Astrocyte (in vitro differentiated cells and primary cell): ENCODE measurements at regions not wholly inside any gene's neighbourhood (a gene's known extent, or its start where the extent isn't known, plus 50 kb on each side); places are given as distances from the start of the nearest gene placed in this dataset.

ENCODE experiments used
- DNase-seq: peaks from one replicate; pipeline ENCODE4 v3.0.0-alpha.2; 2010; ENCODE audit warnings: low read depth
- FAIRE-seq: peaks from 2 replicates; lab custom pipeline; 2011; peaks lifted over from hg19 to GRCh38; lab: Jason Lieb, UNC
- H2AFZ ChIP-seq: 2 replicates; pipeline ENCODE4 v1.6.0; 2012; ENCODE audit warnings: low read depth, low read length, inconsistent platforms
- H3K27ac ChIP-seq: 2 replicates; pipeline ENCODE4 v1.5.1; 2011; ENCODE audit warnings: low read depth, low read length, inconsistent platforms
- H3K27me3 ChIP-seq: 2 replicates; pipeline ENCODE4 v1.6.0; 2011; ENCODE audit warnings: low read length, inconsistent platforms; ENCODE audit not compliant: insufficient read depth
- H3K36me3 ChIP-seq: 2 replicates; pipeline ENCODE4 v1.5.1; 2011; ENCODE audit warnings: low read length, inconsistent platforms; ENCODE audit not compliant: insufficient read depth
- H3K4me1 ChIP-seq: 2 replicates; pipeline ENCODE4 v1.5.1; 2011; ENCODE audit warnings: low read length, inconsistent platforms; ENCODE audit not compliant: insufficient read depth
- H3K4me2 ChIP-seq: 2 replicates; pipeline ENCODE4 v1.6.0; 2012; ENCODE audit warnings: low read length, inconsistent platforms
- H3K4me3 ChIP-seq: 2 replicates; pipeline ENCODE4 v1.5.1; 2011; ENCODE audit warnings: low read depth, mild to moderate bottlenecking, low read length, inconsistent platforms; ENCODE audit not compliant: insufficient read depth
- H3K79me2 ChIP-seq: 2 replicates; pipeline ENCODE4 v1.6.0; 2012; ENCODE audit warnings: mild to moderate bottlenecking, low read length, inconsistent platforms; ENCODE audit not compliant: insufficient read depth
- H3K9ac ChIP-seq: 2 replicates; pipeline ENCODE4 v1.6.0; 2012; ENCODE audit warnings: mild to moderate bottlenecking, low read length, inconsistent platforms
- H3K9me3 ChIP-seq: 2 replicates; pipeline ENCODE4 v1.5.1; 2012; ENCODE audit warnings: low read depth, mild to moderate bottlenecking, low read length, inconsistent platforms; ENCODE audit not compliant: insufficient read depth
- H4K20me1 ChIP-seq: 2 replicates; pipeline ENCODE4 v1.6.0; 2012; ENCODE audit warnings: low read length, inconsistent platforms; ENCODE audit not compliant: insufficient read depth
- H3K27ac Mint-ChIP-seq: one replicate; pipeline ENCODE4 v1.8.0; 2021; ENCODE audit warnings: mild to moderate bottlenecking, mixed read lengths; ENCODE audit not compliant: unreplicated experiment
- H3K27me3 Mint-ChIP-seq: one replicate; pipeline ENCODE4 v1.8.0; 2021; ENCODE audit warnings: low read depth, mixed read lengths; ENCODE audit not compliant: unreplicated experiment
- H3K36me3 Mint-ChIP-seq: one replicate; pipeline ENCODE4 v1.8.0; 2021; ENCODE audit warnings: low read depth, mixed read lengths; ENCODE audit not compliant: unreplicated experiment
- H3K4me1 Mint-ChIP-seq: one replicate; pipeline ENCODE4 v1.8.0; 2021; ENCODE audit warnings: low read depth, mixed read lengths; ENCODE audit not compliant: unreplicated experiment
- H3K4me3 Mint-ChIP-seq: one replicate; pipeline ENCODE4 v1.8.0; 2021; ENCODE audit warnings: mild to moderate bottlenecking, moderate library complexity, mixed read lengths; ENCODE audit not compliant: unreplicated experiment
- H3K9me3 Mint-ChIP-seq: one replicate; pipeline ENCODE4 v1.8.0; 2021; ENCODE audit warnings: mild to moderate bottlenecking, mixed read lengths; ENCODE audit not compliant: unreplicated experiment
- EZH2 ChIP-seq: IDR thresholded peaks from 2 replicates; pipeline ENCODE4 v1.6.1; 2012; ENCODE audit warnings: mild to moderate bottlenecking, low read length, inconsistent platforms; ENCODE audit not compliant: insufficient read depth
- TF ChIP-seq, protein P1 (sequence below): IDR thresholded peaks from 2 replicates; pipeline ENCODE4 v1.5.1; 2011; ENCODE audit warnings: low read depth, mild to moderate bottlenecking, inconsistent platforms, low read length, moderate library complexity; ENCODE audit not compliant: insufficient read depth

DNA sequence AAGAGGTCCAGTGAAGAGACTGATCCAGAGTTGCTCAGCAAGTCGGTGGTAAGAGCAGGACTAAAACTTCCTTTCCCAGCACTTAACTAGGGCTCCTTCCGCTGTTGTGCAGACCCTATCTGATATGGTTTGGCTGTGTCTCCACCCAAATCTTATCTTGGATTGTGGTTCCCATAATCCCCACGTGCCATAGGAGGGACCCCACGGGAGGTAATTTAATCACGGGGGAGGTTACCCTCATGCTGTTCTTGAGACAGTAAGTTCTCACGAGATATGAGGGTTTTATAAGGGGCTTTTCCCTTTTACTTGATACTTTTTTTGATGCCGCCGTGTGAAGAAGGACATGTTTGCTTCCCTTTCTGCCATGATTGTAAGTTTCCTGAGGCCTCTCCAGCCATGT is 221.9 kb upstream of the GLRA1 start:
- no peak for DNase-seq
- Histone ChIP-seq H3K4me1 (no peaks in the 10 kb centered on the region), H3K9ac (no peak overlapping the region), H3K4me3 (no peak overlapping the region), H4K20me1 (no peaks in the 10 kb centered on the region), H3K36me3 (no peaks in the 10 kb centered on the region), H2AFZ (no peak overlapping the region), H3K27me3 (no peaks in the 10 kb centered on the region), H3K9me3 (no peaks in the 10 kb centered on the region), H3K79me2 (no peaks in the 10 kb centered on the region), H3K4me2 (no peak overlapping the region), H3K27ac (no peak overlapping the region)
- H3K36me3 Mint-ChIP-seq: no peaks in the 10 kb centered on the region
- H3K27ac Mint-ChIP-seq: no peak overlapping the region
- TF ChIP-seq, protein P1, sequence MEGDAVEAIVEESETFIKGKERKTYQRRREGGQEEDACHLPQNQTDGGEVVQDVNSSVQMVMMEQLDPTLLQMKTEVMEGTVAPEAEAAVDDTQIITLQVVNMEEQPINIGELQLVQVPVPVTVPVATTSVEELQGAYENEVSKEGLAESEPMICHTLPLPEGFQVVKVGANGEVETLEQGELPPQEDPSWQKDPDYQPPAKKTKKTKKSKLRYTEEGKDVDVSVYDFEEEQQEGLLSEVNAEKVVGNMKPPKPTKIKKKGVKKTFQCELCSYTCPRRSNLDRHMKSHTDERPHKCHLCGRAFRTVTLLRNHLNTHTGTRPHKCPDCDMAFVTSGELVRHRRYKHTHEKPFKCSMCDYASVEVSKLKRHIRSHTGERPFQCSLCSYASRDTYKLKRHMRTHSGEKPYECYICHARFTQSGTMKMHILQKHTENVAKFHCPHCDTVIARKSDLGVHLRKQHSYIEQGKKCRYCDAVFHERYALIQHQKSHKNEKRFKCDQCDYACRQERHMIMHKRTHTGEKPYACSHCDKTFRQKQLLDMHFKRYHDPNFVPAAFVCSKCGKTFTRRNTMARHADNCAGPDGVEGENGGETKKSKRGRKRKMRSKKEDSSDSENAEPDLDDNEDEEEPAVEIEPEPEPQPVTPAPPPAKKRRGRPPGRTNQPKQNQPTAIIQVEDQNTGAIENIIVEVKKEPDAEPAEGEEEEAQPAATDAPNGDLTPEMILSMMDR: no peak
- TF ChIP-seq EZH2: no peak
- no peaks in the 10 kb centered on the region for H3K4me1 Mint-ChIP-seq
- peaks cover 2% of the 10 kb centered on the region for H3K9me3 Mint-ChIP-seq
- H3K27me3 Mint-ChIP-seq: peaks cover 8% of the 10 kb centered on the region
- H3K4me3 Mint-ChIP-seq: no peak overlapping the region
- FAIRE-seq: no peak

DNA sequence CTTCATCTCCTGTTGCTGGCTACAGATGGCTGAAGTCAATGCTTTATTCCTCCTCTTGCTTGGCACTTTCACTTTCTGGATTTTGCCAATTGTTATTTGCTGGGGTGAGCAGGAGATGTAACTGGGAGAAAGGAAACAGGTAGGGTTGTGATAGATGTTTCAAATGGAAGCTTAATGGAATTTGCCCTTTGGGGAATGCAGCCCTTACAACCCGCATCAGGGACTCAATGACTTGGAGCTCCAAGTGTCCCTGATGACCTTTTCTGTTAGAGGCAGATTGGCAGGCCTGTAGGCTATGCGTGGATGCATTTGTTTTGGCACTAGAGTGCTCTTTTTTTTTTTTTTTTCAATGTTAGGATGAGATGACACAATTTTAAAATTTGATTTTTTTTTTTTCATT is 219.9 kb upstream of the GLRA1 start:
- no peaks in the 10 kb centered on the region for H3K36me3 Mint-ChIP-seq
- no peak for FAIRE-seq
- H3K4me1 Mint-ChIP-seq: no peaks in the 10 kb centered on the region
- Histone ChIP-seq H3K27ac (no peak overlapping the region), H4K20me1 (no peaks in the 10 kb centered on the region), H2AFZ (no peak overlapping the region), H3K79me2 (no peaks in the 10 kb centered on the region), H3K27me3 (no peaks in the 10 kb centered on the region), H3K4me3 (no peak overlapping the region), H3K36me3 (no peaks in the 10 kb centered on the region), H3K9me3 (no peaks in the 10 kb centered on the region), H3K4me2 (no peak overlapping the region), H3K4me1 (no peaks in the 10 kb centered on the region), H3K9ac (no peak overlapping the region)
- no peak overlapping the region for H3K27ac Mint-ChIP-seq
- H3K9me3 Mint-ChIP-seq: peaks cover 2% of the 10 kb centered on the region
- H3K4me3 Mint-ChIP-seq: no peak overlapping the region
- TF ChIP-seq, protein P1: no peak
- TF ChIP-seq EZH2: no peak
- no peak for DNase-seq
- peaks cover 8% of the 10 kb centered on the region for H3K27me3 Mint-ChIP-seq

DNA sequence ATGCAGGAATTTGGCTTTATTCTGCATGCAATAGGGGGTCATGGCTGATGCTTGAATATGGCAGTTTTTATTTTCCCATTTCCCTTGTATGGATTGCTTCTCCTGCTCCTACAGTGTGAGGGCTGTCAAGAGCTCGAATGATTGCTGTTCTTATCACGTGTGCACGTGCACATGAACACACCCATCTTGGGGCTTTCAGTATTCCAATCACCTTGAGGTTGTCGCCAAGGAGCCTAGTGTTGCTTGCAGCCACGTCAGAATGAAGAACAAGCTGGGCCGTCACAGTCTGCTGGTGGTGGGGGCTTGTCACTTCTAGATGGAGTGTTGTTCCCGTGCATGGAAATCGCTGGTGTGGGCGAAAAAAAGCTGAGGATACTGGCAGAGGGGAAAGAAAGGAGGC is 219.4 kb upstream of the GLRA1 start:
- no peaks in the 10 kb centered on the region for H3K79me2 ChIP-seq
- no peak overlapping the region for H3K27ac ChIP-seq
- no peak overlapping the region for H2AFZ ChIP-seq
- H3K36me3 ChIP-seq: no peaks in the 10 kb centered on the region
- H3K4me1 ChIP-seq: no peaks in the 10 kb centered on the region
- Mint-ChIP-seq H3K4me3 (no peak overlapping the region), H3K4me1 (no peaks in the 10 kb centered on the region), H3K27ac (no peak overlapping the region), H3K36me3 (no peaks in the 10 kb centered on the region), H3K27me3 (peaks cover 8% of the 10 kb centered on the region), H3K9me3 (peaks cover 2% of the 10 kb centered on the region)
- no peaks in the 10 kb centered on the region for H3K27me3 ChIP-seq
- H3K4me2 ChIP-seq: no peak overlapping the region
- DNase-seq: no peak
- H3K9me3 ChIP-seq: no peaks in the 10 kb centered on the region
- no peak for TF ChIP-seq EZH2
- TF ChIP-seq, protein P1: no peak
- H3K9ac ChIP-seq: no peak overlapping the region
- H4K20me1 ChIP-seq: no peaks in the 10 kb centered on the region
- no peak for FAIRE-seq
- no peak overlapping the region for H3K4me3 ChIP-seq
